ENCODE measurements at regions not wholly inside any gene's neighbourhood (a gene's known extent, or its start where the extent isn't known, plus 50 kb on each side); places are given as distances from the start of the nearest gene placed in this dataset.
A peak's percentile ranks its signal among the peaks of the same experiment; 100 is the strongest.
"Not testable (repeated sequence)": the region's sequence is repeated elsewhere in the genome, so short reads cannot be mapped to it uniquely, and the experiment has no call there.

- no peak for DNase-seq
Observed at GRCh38 chr7:8314566-8314965, 52.6 kb upstream of the ICA1 start.

GRCh38 chr7:8319115-8319514 lies 57.1 kb upstream of the ICA1 start:
- DNase-seq: no peak

- no peak for DNase-seq
Observed at GRCh38 chr7:8320174-8320573, 58.2 kb upstream of the ICA1 start.

- DNase-seq: no peak
Observed at GRCh38 chr7:8321312-8321711, 59.3 kb upstream of the ICA1 start.

- DNase-seq: no peak
Observed at GRCh38 chr7:8322667-8323066, 60.7 kb upstream of the ICA1 start.

GRCh38 chr7:8325067-8325466 lies 63.1 kb upstream of the ICA1 start:
- DNase-seq: peak; percentile 8

- DNase-seq: no peak
Observed at GRCh38 chr7:8327199-8327598, 65.2 kb upstream of the ICA1 start.

GRCh38 chr7:8338206-8338605 lies 76.2 kb upstream of the ICA1 start:
- no peak for DNase-seq

GRCh38 chr7:8343556-8343955 lies 81.6 kb upstream of the ICA1 start:
- DNase-seq: no peak

GRCh38 chr7:8347395-8347794 lies 85.4 kb upstream of the ICA1 start:
- DNase-seq: not testable (repeated sequence)

- DNase-seq: not testable (repeated sequence)
Observed at GRCh38 chr7:8351654-8352053, 81.8 kb upstream of the NXPH1 start.

GRCh38 chr7:8353991-8354390 lies 79.4 kb upstream of the NXPH1 start:
- DNase-seq: no peak

- no peak for DNase-seq
Observed at GRCh38 chr7:8354503-8354902, 78.9 kb upstream of the NXPH1 start.

GRCh38 chr7:8356071-8356470 lies 77.3 kb upstream of the NXPH1 start:
- no peak for DNase-seq

- DNase-seq: no peak
Observed at GRCh38 chr7:8357536-8357935, 75.9 kb upstream of the NXPH1 start.

GRCh38 chr7:8360564-8361153 lies 72.8 kb upstream of the NXPH1 start:
- no peak for DNase-seq

- no peak for DNase-seq
Observed at GRCh38 chr7:8362723-8363369, 70.6 kb upstream of the NXPH1 start.

GRCh38 chr7:8363407-8364015 lies 69.9 kb upstream of the NXPH1 start:
- no peak for DNase-seq

GRCh38 chr7:8365499-8366110 lies 67.8 kb upstream of the NXPH1 start:
- DNase-seq: peak; percentile 35

GRCh38 chr7:8368007-8368406 lies 65.4 kb upstream of the NXPH1 start:
- not testable (repeated sequence) for DNase-seq

- DNase-seq: no peak
Observed at GRCh38 chr7:8371742-8372141, 61.7 kb upstream of the NXPH1 start.

- DNase-seq: no peak
Observed at GRCh38 chr7:8373851-8374250, 59.6 kb upstream of the NXPH1 start.

GRCh38 chr7:8378349-8379019 lies 54.9 kb upstream of the NXPH1 start:
- DNase-seq: no peak

GRCh38 chr7:8379264-8379663 lies 54.1 kb upstream of the NXPH1 start:
- DNase-seq: no peak

All from hematopoietic multipotent progenitor cell treated with erythropoietin and hydrocortisone succinate and interleukin-3 and kit ligand, for 8 days (in vitro differentiated cells).